H9 (cell line): ENCODE measurements at regions not wholly inside any gene's neighbourhood (a gene's known extent, or its start where the extent isn't known, plus 50 kb on each side); places are given as distances from the start of the nearest gene placed in this dataset.

Experiments
- DNase-seq: peaks from one replicate; pipeline ENCODE4 v3.0.0-alpha.2; 2017
- H2AFZ ChIP-seq: one replicate; pipeline ENCODE4 v1.6.1; 2013; ENCODE audit warnings: mild to moderate bottlenecking, low read length, control low read depth, moderate library complexity
- H2AK5ac ChIP-seq: 2 replicates; pipeline ENCODE4 v1.6.1; 2013; ENCODE audit warnings: low read length, control low read depth, mixed read lengths; ENCODE audit not compliant: insufficient read length
- H2BK120ac ChIP-seq: one replicate; pipeline ENCODE4 v1.6.1; 2013; ENCODE audit warnings: low read depth, mild to moderate bottlenecking, low read length, control low read depth, inconsistent platforms; ENCODE audit not compliant: poor library complexity, severe bottlenecking
- H2BK12ac ChIP-seq: 2 replicates; pipeline ENCODE4 v1.6.1; 2013; ENCODE audit warnings: low read length, control low read depth, mixed read lengths, low read depth; ENCODE audit not compliant: insufficient read length
- H2BK15ac ChIP-seq: 2 replicates; pipeline ENCODE4 v1.6.1; 2013; ENCODE audit warnings: low read depth, low read length, control low read depth
- H2BK20ac ChIP-seq: one replicate; pipeline ENCODE4 v1.6.1; 2013; ENCODE audit warnings: low read depth, mild to moderate bottlenecking, low read length, control low read depth, inconsistent platforms; ENCODE audit not compliant: poor library complexity, severe bottlenecking
- H2BK5ac ChIP-seq: 2 replicates; pipeline ENCODE4 v1.6.1; 2013; ENCODE audit warnings: low read length, control low read depth, mixed read lengths; ENCODE audit not compliant: insufficient read length
- H3K14ac ChIP-seq: 2 replicates; pipeline ENCODE4 v1.6.1; 2013; ENCODE audit warnings: low read length, control low read depth; ENCODE audit not compliant: insufficient read depth
- H3K18ac ChIP-seq: 2 replicates; pipeline ENCODE4 v1.6.1; 2013; ENCODE audit warnings: low read depth, mild to moderate bottlenecking, mixed read lengths, low read length, control low read depth; ENCODE audit not compliant: insufficient read length
- H3K23ac ChIP-seq: 2 replicates; pipeline ENCODE4 v1.6.1; 2013; ENCODE audit warnings: low read length, control low read depth, mixed read lengths, low read depth; ENCODE audit not compliant: insufficient read length
- H3K23me2 ChIP-seq: 2 replicates; pipeline ENCODE4 v1.6.1; 2013; ENCODE audit warnings: low read depth, mild to moderate bottlenecking, mixed read lengths, low read length, control low read depth; ENCODE audit not compliant: insufficient read length, poor library complexity, severe bottlenecking
- H3K27ac ChIP-seq: 2 replicates; pipeline ENCODE4 v1.5.1; 2013; ENCODE audit warnings: low read length, control low read depth, mixed read lengths, low read depth; ENCODE audit not compliant: insufficient read length
- H3K27me3 ChIP-seq: 2 replicates; pipeline ENCODE4 v1.6.1; 2013; ENCODE audit warnings: low read length, control low read depth, inconsistent platforms; ENCODE audit not compliant: insufficient read depth
- H3K4ac ChIP-seq: 2 replicates; pipeline ENCODE4 v1.6.1; 2013; ENCODE audit warnings: low read depth, mild to moderate bottlenecking, control low read depth, inconsistent platforms, low read length, moderate library complexity
- H3K4me1 ChIP-seq: 2 replicates; pipeline ENCODE4 v1.6.1; 2013; ENCODE audit warnings: low read length, control low read depth, inconsistent platforms; ENCODE audit not compliant: insufficient read depth
- H3K4me2 ChIP-seq: 2 replicates; pipeline ENCODE4 v1.6.1; 2013; ENCODE audit warnings: low read length, control low read depth, mixed read lengths; ENCODE audit not compliant: insufficient read length, insufficient read depth
- H3K56ac ChIP-seq: 2 replicates; pipeline ENCODE4 v1.6.1; 2013; ENCODE audit warnings: low read depth, mild to moderate bottlenecking, mixed read lengths, low read length, control low read depth; ENCODE audit not compliant: insufficient read length
- H3K79me1 ChIP-seq: 2 replicates; pipeline ENCODE4 v1.6.1; 2013; ENCODE audit warnings: low read depth, mild to moderate bottlenecking, moderate library complexity, low read length, control low read depth, inconsistent platforms; ENCODE audit not compliant: insufficient read depth, poor library complexity, severe bottlenecking
- H3K79me2 ChIP-seq: 2 replicates; pipeline ENCODE4 v1.6.1; 2013; ENCODE audit warnings: low read length, control low read depth, inconsistent platforms; ENCODE audit not compliant: insufficient read depth
- H3K9ac ChIP-seq: 2 replicates; pipeline ENCODE4 v1.6.1; 2013; ENCODE audit warnings: low read length, control low read depth, mixed read lengths; ENCODE audit not compliant: insufficient read length; ENCODE audit errors: extremely low read depth
- H3K9me3 ChIP-seq: one replicate; pipeline ENCODE4 v1.6.1; 2013; ENCODE audit warnings: low read depth, low read length, inconsistent platforms; ENCODE audit not compliant: control insufficient read depth
- H3T11ph ChIP-seq: one replicate; pipeline ENCODE4 v1.6.1; 2013; ENCODE audit warnings: mild to moderate bottlenecking, low read length, control low read depth, inconsistent platforms
- H4K20me1 ChIP-seq: one replicate; pipeline ENCODE4 v1.6.1; 2013; ENCODE audit not compliant: control insufficient read depth, insufficient read length, insufficient read depth
- H4K5ac ChIP-seq: 2 replicates; pipeline ENCODE4 v1.6.1; 2013; ENCODE audit warnings: low read depth, mild to moderate bottlenecking, mixed read lengths, low read length, control low read depth; ENCODE audit not compliant: insufficient read length
- H4K8ac ChIP-seq: replicated peaks from 2 replicates; pipeline ENCODE4 v1.6.1; 2013; ENCODE audit warnings: low read length, control low read depth, mixed read lengths, low read depth; ENCODE audit not compliant: insufficient read length
- H4K91ac ChIP-seq: 2 replicates; pipeline ENCODE4 v1.6.1; 2013; ENCODE audit warnings: low read depth, mild to moderate bottlenecking, moderate library complexity, mixed read lengths, low read length, control low read depth; ENCODE audit not compliant: insufficient read length
- H3K27ac Mint-ChIP-seq, 3 experiments: 2 replicates in 2 of 3; 3 replicates in 1 of 3; pipeline ENCODE4 v1.8.0; 2020 to 2021; ENCODE audit warnings: mixed read lengths in 3 of 3, mild to moderate bottlenecking in 1 of 3, moderate library complexity in 1 of 3
- H3K27me3 Mint-ChIP-seq: 2 replicates; pipeline ENCODE4 v1.8.0; 2021; ENCODE audit warnings: low read depth, mild to moderate bottlenecking, moderate library complexity, mixed read lengths
- H3K36me3 Mint-ChIP-seq, 3 experiments: 2 replicates in 2 of 3; 3 replicates in 1 of 3; pipeline ENCODE4 v1.8.0; 2020 to 2021; ENCODE audit warnings: low read depth in 3 of 3, mixed read lengths in 3 of 3; ENCODE audit not compliant: insufficient read depth in 1 of 3
- H3K4me1 Mint-ChIP-seq, 2 experiments: 2 replicates each; pipeline ENCODE4 v1.8.0; 2020; ENCODE audit warnings: mixed read lengths in 2 of 2
- H3K4me3 Mint-ChIP-seq, 2 experiments: 2 replicates in 1 of 2; 3 replicates in 1 of 2; pipeline ENCODE4 v1.8.0; 2020 to 2021; ENCODE audit warnings: mild to moderate bottlenecking in 2 of 2, mixed read lengths in 2 of 2, moderate library complexity in 1 of 2
- H3K9me3 Mint-ChIP-seq, 2 experiments: 2 replicates in 1 of 2; 3 replicates in 1 of 2; pipeline ENCODE4 v1.8.0; 2020; ENCODE audit warnings: mild to moderate bottlenecking in 2 of 2, mixed read lengths in 2 of 2, moderate library complexity in 1 of 2
- WGBS: extraction: QIAGEN DNeasy Blood & Tissue Kit; methylation state at CpG from one replicate; pipeline ENCODE4 v1.1.7; 2013; ENCODE audit warnings: missing lambda C conversion rate, low lambda C conversion rate, mixed read lengths; ENCODE audit not compliant: insufficient read length; ENCODE audit errors: extremely low coverage; 5-methylcytosine and 5-hydroxymethylcytosine counted together
- TF ChIP-seq, protein P1 (sequence below): fragments of 200-600 bp; sonication (generic); conservative IDR thresholded peaks from 3 replicates; pipeline ENCODE4 v1.8.0; 2021; ENCODE audit warnings: antibody characterized with exemption, mild to moderate bottlenecking

DNA sequence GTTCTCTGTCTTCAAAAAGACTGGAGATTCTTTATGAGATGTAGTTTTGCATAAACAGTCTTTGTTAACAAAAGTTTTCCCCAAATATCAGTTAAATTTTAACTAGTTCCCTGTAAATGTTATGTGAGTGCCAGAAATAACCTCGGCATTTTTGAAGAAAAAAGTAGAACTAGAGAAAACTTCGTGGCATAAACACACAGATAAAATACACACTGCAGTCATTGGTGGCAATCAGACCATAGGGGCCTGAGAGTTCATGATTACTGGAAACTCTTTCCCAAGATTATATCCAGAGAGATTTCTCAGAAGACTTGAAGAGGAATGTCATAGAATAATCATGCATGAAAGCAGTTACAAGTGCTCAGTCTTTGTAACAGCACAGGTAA, 190.0 kb downstream of the MZT1 start:
- Mint-ChIP-seq H3K4me1 (peaks cover 6 to 12% of the 10 kb centered on the region in 2 experiments), H3K9me3 (no peaks in the 10 kb centered on the region; a peak in 1 of 5 replicates), H3K27ac (no peak overlapping the region; a peak in 1 of 7 replicates), H3K36me3 (no peaks in the 10 kb centered on the region; a peak in 2 of 7 replicates), H3K27me3 (peaks cover 21% of the 10 kb centered on the region), H3K4me3 (no peak overlapping the region)
- Histone ChIP-seq H2BK15ac (no peak overlapping the region), H4K8ac (no peak overlapping the region), H3K79me1 (no peaks in the 10 kb centered on the region), H2AK5ac (no peak overlapping the region), H3K23ac (no peak overlapping the region), H3K9me3 (no peaks in the 10 kb centered on the region), H2BK20ac (no peak overlapping the region), H3K27me3 (no peaks in the 10 kb centered on the region), H4K91ac (no peak overlapping the region), H3K27ac (no peak overlapping the region), H3K9ac (no peak overlapping the region), H4K20me1 (no peaks in the 10 kb centered on the region), H3K4me2 (no peak overlapping the region), H2BK120ac (no peak overlapping the region), H3T11ph (no peak overlapping the region), H3K14ac (no peak overlapping the region), H2BK5ac (no peak overlapping the region), H3K79me2 (no peaks in the 10 kb centered on the region), H2BK12ac (no peak overlapping the region), H3K4ac (no peak overlapping the region), H3K4me1 (no peaks in the 10 kb centered on the region), H3K18ac (no peak overlapping the region), H3K23me2 (no peaks in the 10 kb centered on the region), H2AFZ (no peak overlapping the region), H4K5ac (no peak overlapping the region), H3K56ac (no peak overlapping the region)
- no CpG with 5 or more reads among the region's 2 CpGs for WGBS
- TF ChIP-seq, protein P1, sequence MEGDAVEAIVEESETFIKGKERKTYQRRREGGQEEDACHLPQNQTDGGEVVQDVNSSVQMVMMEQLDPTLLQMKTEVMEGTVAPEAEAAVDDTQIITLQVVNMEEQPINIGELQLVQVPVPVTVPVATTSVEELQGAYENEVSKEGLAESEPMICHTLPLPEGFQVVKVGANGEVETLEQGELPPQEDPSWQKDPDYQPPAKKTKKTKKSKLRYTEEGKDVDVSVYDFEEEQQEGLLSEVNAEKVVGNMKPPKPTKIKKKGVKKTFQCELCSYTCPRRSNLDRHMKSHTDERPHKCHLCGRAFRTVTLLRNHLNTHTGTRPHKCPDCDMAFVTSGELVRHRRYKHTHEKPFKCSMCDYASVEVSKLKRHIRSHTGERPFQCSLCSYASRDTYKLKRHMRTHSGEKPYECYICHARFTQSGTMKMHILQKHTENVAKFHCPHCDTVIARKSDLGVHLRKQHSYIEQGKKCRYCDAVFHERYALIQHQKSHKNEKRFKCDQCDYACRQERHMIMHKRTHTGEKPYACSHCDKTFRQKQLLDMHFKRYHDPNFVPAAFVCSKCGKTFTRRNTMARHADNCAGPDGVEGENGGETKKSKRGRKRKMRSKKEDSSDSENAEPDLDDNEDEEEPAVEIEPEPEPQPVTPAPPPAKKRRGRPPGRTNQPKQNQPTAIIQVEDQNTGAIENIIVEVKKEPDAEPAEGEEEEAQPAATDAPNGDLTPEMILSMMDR: no peak
- no peak for DNase-seq
